ENCODE measurements at regions not wholly inside any gene's neighbourhood (a gene's known extent, or its start where the extent isn't known, plus 50 kb on each side); places are given as distances from the start of the nearest gene placed in this dataset.

DNA sequence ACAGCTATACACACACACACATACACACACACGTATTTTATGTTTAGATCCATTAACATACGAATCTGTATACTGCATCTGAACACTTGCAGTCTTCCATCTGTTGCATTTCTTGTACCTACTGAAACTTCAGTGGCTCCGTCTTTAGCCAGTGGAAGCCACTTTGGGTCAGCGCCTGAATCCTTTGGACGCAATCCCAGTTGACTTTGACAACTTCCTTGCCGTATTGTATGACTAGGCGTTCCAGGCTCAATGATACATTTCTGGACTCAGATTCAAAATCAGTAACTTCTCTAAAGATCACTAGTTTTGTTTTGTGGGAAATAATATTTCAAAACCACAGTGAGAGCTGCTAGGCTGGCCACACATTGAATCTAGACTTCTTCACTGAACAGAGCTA is 101.5 kb upstream of the GPC1 start:
- intact Hi-C loops (cut with DNase I): no loop called here
- 58 to 70% methylated on average over 7 of the region's 7 CpGs for WGBS, 2 donors

GRCh38 chr2:240335061-240335460 is 100.4 kb upstream of the GPC1 start:
- Histone ChIP-seq H3K4me1 (no peaks in the 10 kb centered on the region), H3K36me3 (no peaks in the 10 kb centered on the region), H3K9me3 (no peaks in the 10 kb centered on the region), H3K4me3 (replicated peaks in 1 of 3) (no peak overlapping the region), H3K27ac (no peak overlapping the region), H3K27me3 (no peaks in the 10 kb centered on the region)
- TF ChIP-seq, protein P1, sequence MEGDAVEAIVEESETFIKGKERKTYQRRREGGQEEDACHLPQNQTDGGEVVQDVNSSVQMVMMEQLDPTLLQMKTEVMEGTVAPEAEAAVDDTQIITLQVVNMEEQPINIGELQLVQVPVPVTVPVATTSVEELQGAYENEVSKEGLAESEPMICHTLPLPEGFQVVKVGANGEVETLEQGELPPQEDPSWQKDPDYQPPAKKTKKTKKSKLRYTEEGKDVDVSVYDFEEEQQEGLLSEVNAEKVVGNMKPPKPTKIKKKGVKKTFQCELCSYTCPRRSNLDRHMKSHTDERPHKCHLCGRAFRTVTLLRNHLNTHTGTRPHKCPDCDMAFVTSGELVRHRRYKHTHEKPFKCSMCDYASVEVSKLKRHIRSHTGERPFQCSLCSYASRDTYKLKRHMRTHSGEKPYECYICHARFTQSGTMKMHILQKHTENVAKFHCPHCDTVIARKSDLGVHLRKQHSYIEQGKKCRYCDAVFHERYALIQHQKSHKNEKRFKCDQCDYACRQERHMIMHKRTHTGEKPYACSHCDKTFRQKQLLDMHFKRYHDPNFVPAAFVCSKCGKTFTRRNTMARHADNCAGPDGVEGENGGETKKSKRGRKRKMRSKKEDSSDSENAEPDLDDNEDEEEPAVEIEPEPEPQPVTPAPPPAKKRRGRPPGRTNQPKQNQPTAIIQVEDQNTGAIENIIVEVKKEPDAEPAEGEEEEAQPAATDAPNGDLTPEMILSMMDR (IDR thresholded peaks at IDR 0.05): no peak
- no peak for TF ChIP-seq POLR2A (IDR thresholded peaks at IDR 0.05)
- 78 to 82% methylated on average over 3 of the region's 3 CpGs for WGBS, 2 donors
- no peak for DNase-seq
- intact Hi-C loops (cut with DNase I): no loop called here

More for the DNA sequence above, 101.5 kb upstream of the GPC1 start:
- no peaks in the 10 kb centered on the region for H3K9me3 ChIP-seq
- TF ChIP-seq POLR2A (IDR thresholded peaks at IDR 0.05): no peak
- TF ChIP-seq, protein P1 (IDR thresholded peaks at IDR 0.05): no peak
- H3K36me3 ChIP-seq: no peaks in the 10 kb centered on the region
- H3K27me3 ChIP-seq: no peaks in the 10 kb centered on the region
- no peak overlapping the region for H3K4me3 ChIP-seq (replicated peaks in 1 of 3)
- no peaks in the 10 kb centered on the region for H3K4me1 ChIP-seq
- peak; percentile 52 to 72 for DNase-seq
- H3K27ac ChIP-seq: no peak overlapping the region

- no peaks in the 10 kb centered on the region for H3K4me1 ChIP-seq
- H3K4me3 ChIP-seq (replicated peaks in 1 of 3): no peak overlapping the region
- DNase-seq: no peak
- no peaks in the 10 kb centered on the region for H3K9me3 ChIP-seq
- TF ChIP-seq, protein P1 (IDR thresholded peaks at IDR 0.05): no peak
- TF ChIP-seq POLR2A (IDR thresholded peaks at IDR 0.05): no peak
- WGBS, 2 donors: 91 to 94% methylated on average over 4 of the region's 4 CpGs
- H3K36me3 ChIP-seq: no peaks in the 10 kb centered on the region
- no peak overlapping the region for H3K27ac ChIP-seq
- intact Hi-C loops (cut with DNase I): no loop called here
- H3K27me3 ChIP-seq: no peaks in the 10 kb centered on the region
Observed at GRCh38 chr2:240336820-240337427, 98.5 kb upstream of the GPC1 start.

GRCh38 chr2:240338274-240338673 is 97.2 kb upstream of the GPC1 start:
- Histone ChIP-seq H3K36me3 (no peaks in the 10 kb centered on the region), H3K27ac (no peak overlapping the region), H3K27me3 (no peaks in the 10 kb centered on the region), H3K4me1 (no peaks in the 10 kb centered on the region), H3K4me3 (replicated peaks in 1 of 3) (no peak overlapping the region), H3K9me3 (no peaks in the 10 kb centered on the region)
- no peak for DNase-seq
- 75 to 90% methylated on average over 2 of the region's 2 CpGs for WGBS, 2 donors
- no peak for TF ChIP-seq POLR2A (IDR thresholded peaks at IDR 0.05)
- TF ChIP-seq, protein P1 (IDR thresholded peaks at IDR 0.05): no peak
- intact Hi-C loops (cut with DNase I): no loop called here

GRCh38 chr2:240339411-240340360 is 95.8 kb upstream of the GPC1 start:
- TF ChIP-seq POLR2A (IDR thresholded peaks at IDR 0.05): no peak
- TF ChIP-seq, protein P1 (IDR thresholded peaks at IDR 0.05): no peak
- intact Hi-C loops (cut with DNase I): no loop called here
- no peaks in the 10 kb centered on the region for H3K36me3 ChIP-seq
- WGBS, 2 donors: 89 to 92% methylated on average over 11 to 13 of the region's 24 CpGs
- H3K4me3 ChIP-seq (replicated peaks in 1 of 3): no peak overlapping the region
- no peaks in the 10 kb centered on the region for H3K27me3 ChIP-seq
- H3K4me1 ChIP-seq: no peaks in the 10 kb centered on the region
- no peaks in the 10 kb centered on the region for H3K9me3 ChIP-seq
- no peak for DNase-seq
- H3K27ac ChIP-seq: no peak overlapping the region
